ENCODE measurements at regions not wholly inside any gene's neighbourhood (a gene's known extent, or its start where the extent isn't known, plus 50 kb on each side); places are given as distances from the start of the nearest gene placed in this dataset.

- TF ChIP-seq CTCF (IDR thresholded peaks at IDR 0.05) (no peak), POLR2A (IDR thresholded peaks at IDR 0.05) (no peak), POLR2AphosphoS5 (IDR thresholded peaks at IDR 0.05) (no peak), EP300 (IDR thresholded peaks at IDR 0.05) (no peak)
Measured at GRCh38 chr16:48001324-48001895, 154.4 kb downstream of the ABCC12 start.
